ENCODE measurements at regions not wholly inside any gene's neighbourhood (a gene's known extent, or its start where the extent isn't known, plus 50 kb on each side); places are given as distances from the start of the nearest gene placed in this dataset.

- TF ChIP-seq CTCF (IDR thresholded peaks at IDR 0.05) (no peak), POLR2A (IDR thresholded peaks at IDR 0.05) (no peak), POLR2AphosphoS5 (IDR thresholded peaks at IDR 0.05) (no peak)
Observed at GRCh38 chr5:8828596-8829322, 717.1 kb downstream of the SEMA5A start.

All from transverse colon (tissue), 4 donors.